SU-DHL-6 (cell line): ENCODE measurements at regions not wholly inside any gene's neighbourhood (a gene's known extent, or its start where the extent isn't known, plus 50 kb on each side); places are given as distances from the start of the nearest gene placed in this dataset.
"Not testable (repeated sequence)": the region's sequence is repeated elsewhere in the genome, so short reads cannot be mapped to it uniquely, and the experiment has no call there.

Source experiments
- EZH2phosphoT487 ChIP-seq: fragments of 200-600 bp; sonication (generic), shearing (Covaris generic); conservative IDR thresholded peaks from 2 replicates; pipeline ENCODE4 v1.6.1; 2018; ENCODE audit warnings: mild to moderate bottlenecking, antibody characterized with exemption, low read length, moderate library complexity, mixed read lengths
- TF ChIP-seq, protein P1 (sequence below): fragments of 200-600 bp; sonication (generic); IDR thresholded peaks from one replicate; pipeline ENCODE4 v1.5.1; 2017; ENCODE audit warnings: antibody characterized with exemption, mild to moderate bottlenecking, low read length, moderate library complexity; ENCODE audit not compliant: insufficient read depth, poor library complexity, severe bottlenecking

DNA sequence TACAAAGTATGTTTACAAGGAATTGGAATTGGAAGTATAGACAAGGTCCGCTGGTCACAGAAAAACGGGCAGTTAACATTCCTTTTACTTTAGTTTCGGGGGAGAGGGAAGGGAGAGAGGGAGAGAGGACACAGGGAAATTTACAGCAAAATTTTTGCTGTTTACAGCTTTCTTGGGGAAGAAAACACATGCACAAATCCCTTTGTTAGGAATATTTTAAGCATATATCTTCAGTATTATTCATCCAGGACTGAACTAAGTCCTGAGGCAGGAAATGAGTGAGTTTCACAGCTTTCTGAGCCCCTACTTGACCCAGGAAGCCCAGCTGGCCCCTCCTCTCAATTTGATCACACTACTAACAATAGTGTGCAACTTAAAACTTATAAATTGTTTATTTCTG, 113.4 kb upstream of the VANGL1 start:
- TF ChIP-seq, protein P1, sequence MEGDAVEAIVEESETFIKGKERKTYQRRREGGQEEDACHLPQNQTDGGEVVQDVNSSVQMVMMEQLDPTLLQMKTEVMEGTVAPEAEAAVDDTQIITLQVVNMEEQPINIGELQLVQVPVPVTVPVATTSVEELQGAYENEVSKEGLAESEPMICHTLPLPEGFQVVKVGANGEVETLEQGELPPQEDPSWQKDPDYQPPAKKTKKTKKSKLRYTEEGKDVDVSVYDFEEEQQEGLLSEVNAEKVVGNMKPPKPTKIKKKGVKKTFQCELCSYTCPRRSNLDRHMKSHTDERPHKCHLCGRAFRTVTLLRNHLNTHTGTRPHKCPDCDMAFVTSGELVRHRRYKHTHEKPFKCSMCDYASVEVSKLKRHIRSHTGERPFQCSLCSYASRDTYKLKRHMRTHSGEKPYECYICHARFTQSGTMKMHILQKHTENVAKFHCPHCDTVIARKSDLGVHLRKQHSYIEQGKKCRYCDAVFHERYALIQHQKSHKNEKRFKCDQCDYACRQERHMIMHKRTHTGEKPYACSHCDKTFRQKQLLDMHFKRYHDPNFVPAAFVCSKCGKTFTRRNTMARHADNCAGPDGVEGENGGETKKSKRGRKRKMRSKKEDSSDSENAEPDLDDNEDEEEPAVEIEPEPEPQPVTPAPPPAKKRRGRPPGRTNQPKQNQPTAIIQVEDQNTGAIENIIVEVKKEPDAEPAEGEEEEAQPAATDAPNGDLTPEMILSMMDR, result not testable (repeated sequence)
- not testable (repeated sequence) for TF ChIP-seq EZH2phosphoT487
